Stomach smooth muscle (tissue), 2 donors: ENCODE measurements at regions not wholly inside any gene's neighbourhood (a gene's known extent, or its start where the extent isn't known, plus 50 kb on each side); places are given as distances from the start of the nearest gene placed in this dataset.

ENCODE experiments used
- H3K27ac ChIP-seq: one replicate; pipeline ENCODE4 v1.7.0; 2013; ENCODE audit warnings: mild to moderate bottlenecking, low read length, inconsistent platforms
- H3K27me3 ChIP-seq, 2 donors: one replicate each; pipeline ENCODE4 v1.7.0; 2013; ENCODE audit warnings: low read length in 2 of 2; ENCODE audit not compliant: insufficient read depth in 2 of 2, control insufficient read depth in 1 of 2
- H3K36me3 ChIP-seq, 2 donors: one replicate each; pipeline ENCODE4 v1.7.0; 2013; ENCODE audit warnings: low read length in 2 of 2; ENCODE audit not compliant: control insufficient read depth in 2 of 2, insufficient read depth in 2 of 2
- H3K4me1 ChIP-seq: one replicate; pipeline ENCODE4 v1.7.0; 2013; ENCODE audit warnings: low read length; ENCODE audit not compliant: control insufficient read depth, insufficient read depth
- H3K4me3 ChIP-seq, 2 donors: one replicate each; pipeline ENCODE4 v1.7.0; 2013; ENCODE audit warnings: low read length in 2 of 2
- H3K9ac ChIP-seq, 2 donors: one replicate each; pipeline ENCODE4 v1.7.0; 2013; ENCODE audit warnings: low read length in 2 of 2, mild to moderate bottlenecking in 1 of 2
- H3K9me3 ChIP-seq, 2 donors: one replicate each; pipeline ENCODE4 v1.7.0; 2013; ENCODE audit warnings: low read length in 2 of 2; ENCODE audit not compliant: control insufficient read depth in 2 of 2
- donor health status: healthy.
- donor health status: Pancreatic carcinoma.

- Histone ChIP-seq H3K27me3 (no peaks in the 10 kb centered on the region), H3K36me3 (no peaks in the 10 kb centered on the region), H3K4me1 (no peaks in the 10 kb centered on the region), H3K4me3 (no peak overlapping the region), H3K27ac (no peak overlapping the region), H3K9me3 (peaks cover 0 to 4% of the 10 kb centered on the region in 2 donors), H3K9ac (no peak overlapping the region)
These were observed 549.2 kb upstream of the CDH11 start for GRCh38 chr16:65671071-65671470.

- peaks cover 0 to 4% of the 10 kb centered on the region in 2 donors for H3K9me3 ChIP-seq
- no peaks in the 10 kb centered on the region for H3K36me3 ChIP-seq
- no peaks in the 10 kb centered on the region for H3K4me1 ChIP-seq
- H3K27me3 ChIP-seq = no peaks in the 10 kb centered on the region
- no peak overlapping the region for H3K4me3 ChIP-seq
- no peak overlapping the region for H3K27ac ChIP-seq
- no peak overlapping the region for H3K9ac ChIP-seq
These were observed 546.3 kb upstream of the CDH11 start for GRCh38 chr16:65668064-65668595.

GRCh38 chr16:65667011-65667578 is 545.2 kb upstream of the CDH11 start:
- no peak overlapping the region for H3K27ac ChIP-seq
- no peaks in the 10 kb centered on the region for H3K36me3 ChIP-seq
- H3K27me3 ChIP-seq = no peaks in the 10 kb centered on the region
- H3K9ac ChIP-seq = no peak overlapping the region
- H3K9me3 ChIP-seq = no peaks in the 10 kb centered on the region
- no peaks in the 10 kb centered on the region for H3K4me1 ChIP-seq
- no peak overlapping the region for H3K4me3 ChIP-seq

GRCh38 chr16:65666132-65666941 is 544.5 kb upstream of the CDH11 start:
- no peaks in the 10 kb centered on the region for H3K27me3 ChIP-seq
- H3K27ac ChIP-seq = no peak overlapping the region
- no peaks in the 10 kb centered on the region for H3K4me1 ChIP-seq
- no peak overlapping the region for H3K9ac ChIP-seq
- no peaks in the 10 kb centered on the region for H3K9me3 ChIP-seq
- no peak overlapping the region for H3K4me3 ChIP-seq
- no peaks in the 10 kb centered on the region for H3K36me3 ChIP-seq

- Histone ChIP-seq H3K27ac (no peak overlapping the region), H3K9ac (no peak overlapping the region)
These were observed 543.7 kb upstream of the CDH11 start for GRCh38 chr16:65665586-65665985.

GRCh38 chr16:65663774-65664173 is 541.9 kb upstream of the CDH11 start:
- H3K36me3 ChIP-seq = no peaks in the 10 kb centered on the region
- no peaks in the 10 kb centered on the region for H3K4me1 ChIP-seq
- no peak overlapping the region for H3K9ac ChIP-seq
- no peaks in the 10 kb centered on the region for H3K9me3 ChIP-seq
- no peaks in the 10 kb centered on the region for H3K27me3 ChIP-seq
- H3K27ac ChIP-seq = no peak overlapping the region
- no peak overlapping the region for H3K4me3 ChIP-seq

More at GRCh38 chr16:65665586-65665985, 543.7 kb upstream of the CDH11 start:
- no peaks in the 10 kb centered on the region for H3K4me1 ChIP-seq
- no peak overlapping the region for H3K4me3 ChIP-seq
- H3K36me3 ChIP-seq = no peaks in the 10 kb centered on the region
- H3K9me3 ChIP-seq = no peaks in the 10 kb centered on the region
- no peaks in the 10 kb centered on the region for H3K27me3 ChIP-seq

- Histone ChIP-seq H3K9me3 (no peaks in the 10 kb centered on the region), H3K36me3 (no peaks in the 10 kb centered on the region), H3K9ac (no peak overlapping the region), H3K4me1 (no peaks in the 10 kb centered on the region), H3K27me3 (no peaks in the 10 kb centered on the region), H3K4me3 (no peak overlapping the region), H3K27ac (no peak overlapping the region)
These were observed 540.4 kb upstream of the CDH11 start for GRCh38 chr16:65662256-65662655.

- H3K27me3 ChIP-seq = no peaks in the 10 kb centered on the region
- H3K4me1 ChIP-seq = no peaks in the 10 kb centered on the region
- no peaks in the 10 kb centered on the region for H3K9me3 ChIP-seq
- H3K9ac ChIP-seq = no peak overlapping the region
- H3K36me3 ChIP-seq = no peaks in the 10 kb centered on the region
- no peak overlapping the region for H3K4me3 ChIP-seq
- no peak overlapping the region for H3K27ac ChIP-seq
These were observed 539.7 kb upstream of the CDH11 start for GRCh38 chr16:65661558-65661957.

- Histone ChIP-seq H3K4me1 (no peaks in the 10 kb centered on the region), H3K9me3 (no peaks in the 10 kb centered on the region), H3K9ac (no peak overlapping the region), H3K27me3 (no peaks in the 10 kb centered on the region), H3K36me3 (no peaks in the 10 kb centered on the region), H3K27ac (no peak overlapping the region), H3K4me3 (no peak overlapping the region)
These were observed 538.5 kb upstream of the CDH11 start for GRCh38 chr16:65660390-65660789.

GRCh38 chr16:65659758-65660157 is 537.9 kb upstream of the CDH11 start:
- no peak overlapping the region for H3K4me3 ChIP-seq
- H3K27ac ChIP-seq = no peak overlapping the region
- no peaks in the 10 kb centered on the region for H3K9me3 ChIP-seq
- no peaks in the 10 kb centered on the region for H3K27me3 ChIP-seq
- no peak overlapping the region for H3K9ac ChIP-seq
- no peaks in the 10 kb centered on the region for H3K4me1 ChIP-seq
- H3K36me3 ChIP-seq = no peaks in the 10 kb centered on the region

- H3K36me3 ChIP-seq = no peaks in the 10 kb centered on the region
- no peaks in the 10 kb centered on the region for H3K27me3 ChIP-seq
- no peak overlapping the region for H3K4me3 ChIP-seq
- no peaks in the 10 kb centered on the region for H3K4me1 ChIP-seq
- no peaks in the 10 kb centered on the region for H3K9me3 ChIP-seq
- H3K9ac ChIP-seq = no peak overlapping the region
- H3K27ac ChIP-seq = no peak overlapping the region
These were observed 536.9 kb upstream of the CDH11 start for GRCh38 chr16:65658787-65659220.
